ENCODE measurements at regions not wholly inside any gene's neighbourhood (a gene's known extent, or its start where the extent isn't known, plus 50 kb on each side); places are given as distances from the start of the nearest gene placed in this dataset.

- Mint-ChIP-seq H3K9me3 (ENCODE audit: low read depth, unreplicated experiment) (no peaks in the 10 kb centered on the region), H3K4me3 (ENCODE audit: low read depth, unreplicated experiment) (no peak overlapping the region), H3K36me3 (ENCODE audit: insufficient read depth, unreplicated experiment) (no peaks in the 10 kb centered on the region), H3K27me3 (ENCODE audit: unreplicated experiment) (peaks cover 56% of the 10 kb centered on the region), H3K4me1 (ENCODE audit: low read depth, unreplicated experiment) (no peaks in the 10 kb centered on the region), H3K27ac (ENCODE audit: unreplicated experiment) (no peak overlapping the region)
- no peak for TF ChIP-seq CTCF (IDR thresholded peaks at IDR 0.05; ENCODE audit: unreplicated experiment)
- CTCF ChIA-PET: no interaction called here
- no TSS peak for BruUV-seq (replicated peaks)
- no peak for DNase-seq
- intact Hi-C loops (cut with micrococcal nuclease; ENCODE audit: unreplicated experiment): no loop called here
Observed at GRCh38 chr2:120448961-120449810, 103.2 kb downstream of the INHBB start.

GRCh38 chr2:120450196-120450820 is 104.4 kb downstream of the INHBB start:
- Mint-ChIP-seq H3K27ac (ENCODE audit: unreplicated experiment) (no peak overlapping the region), H3K4me1 (ENCODE audit: low read depth, unreplicated experiment) (peaks cover 10% of the 10 kb centered on the region), H3K9me3 (ENCODE audit: low read depth, unreplicated experiment) (no peaks in the 10 kb centered on the region), H3K27me3 (ENCODE audit: unreplicated experiment) (peaks cover 44% of the 10 kb centered on the region), H3K36me3 (ENCODE audit: insufficient read depth, unreplicated experiment) (no peaks in the 10 kb centered on the region), H3K4me3 (ENCODE audit: low read depth, unreplicated experiment) (no peak overlapping the region)
- BruUV-seq (replicated peaks): no TSS peak
- no peak for TF ChIP-seq CTCF (IDR thresholded peaks at IDR 0.05; ENCODE audit: unreplicated experiment)
- CTCF ChIA-PET: no interaction called here
- DNase-seq: no peak
- intact Hi-C loops (cut with micrococcal nuclease; ENCODE audit: unreplicated experiment): no loop called here

GRCh38 chr2:120451334-120451733 is 105.4 kb downstream of the INHBB start:
- Mint-ChIP-seq H3K27me3 (ENCODE audit: unreplicated experiment) (peaks cover 41% of the 10 kb centered on the region), H3K36me3 (ENCODE audit: insufficient read depth, unreplicated experiment) (no peaks in the 10 kb centered on the region), H3K4me3 (ENCODE audit: low read depth, unreplicated experiment) (no peak overlapping the region), H3K27ac (ENCODE audit: unreplicated experiment) (no peak overlapping the region), H3K9me3 (ENCODE audit: low read depth, unreplicated experiment) (no peaks in the 10 kb centered on the region), H3K4me1 (ENCODE audit: low read depth, unreplicated experiment) (peaks cover 10% of the 10 kb centered on the region)
- intact Hi-C loops (cut with micrococcal nuclease; ENCODE audit: unreplicated experiment): no loop called here
- BruUV-seq (replicated peaks): no TSS peak
- CTCF ChIA-PET: no interaction called here
- TF ChIP-seq CTCF (IDR thresholded peaks at IDR 0.05; ENCODE audit: unreplicated experiment): no peak
- no peak for DNase-seq

- CTCF ChIA-PET: no interaction called here
- Mint-ChIP-seq H3K27ac (ENCODE audit: unreplicated experiment) (no peak overlapping the region), H3K9me3 (ENCODE audit: low read depth, unreplicated experiment) (peaks cover 2% of the 10 kb centered on the region), H3K4me3 (ENCODE audit: low read depth, unreplicated experiment) (no peak overlapping the region), H3K27me3 (ENCODE audit: unreplicated experiment) (peaks cover 39% of the 10 kb centered on the region), H3K4me1 (ENCODE audit: low read depth, unreplicated experiment) (peaks cover 10% of the 10 kb centered on the region), H3K36me3 (ENCODE audit: insufficient read depth, unreplicated experiment) (no peaks in the 10 kb centered on the region)
- no peak for DNase-seq
- no TSS peak for BruUV-seq (replicated peaks)
- intact Hi-C loops (cut with micrococcal nuclease; ENCODE audit: unreplicated experiment): no loop called here
- TF ChIP-seq CTCF (IDR thresholded peaks at IDR 0.05; ENCODE audit: unreplicated experiment): no peak
Observed at GRCh38 chr2:120452131-120452530, 106.2 kb downstream of the INHBB start.

Data from Calu3 (cell line).